HG03103 (cell line): ENCODE measurements at regions not wholly inside any gene's neighbourhood (a gene's known extent, or its start where the extent isn't known, plus 50 kb on each side); places are given as distances from the start of the nearest gene placed in this dataset.

Experiments
- ATAC-seq: cut with Tn5 transposase; IDR thresholded peaks from one replicate; pipeline ENCODE4 v1.9.1; 2021; ENCODE audit warnings: low read depth; ENCODE audit not compliant: unreplicated experiment

DNA sequence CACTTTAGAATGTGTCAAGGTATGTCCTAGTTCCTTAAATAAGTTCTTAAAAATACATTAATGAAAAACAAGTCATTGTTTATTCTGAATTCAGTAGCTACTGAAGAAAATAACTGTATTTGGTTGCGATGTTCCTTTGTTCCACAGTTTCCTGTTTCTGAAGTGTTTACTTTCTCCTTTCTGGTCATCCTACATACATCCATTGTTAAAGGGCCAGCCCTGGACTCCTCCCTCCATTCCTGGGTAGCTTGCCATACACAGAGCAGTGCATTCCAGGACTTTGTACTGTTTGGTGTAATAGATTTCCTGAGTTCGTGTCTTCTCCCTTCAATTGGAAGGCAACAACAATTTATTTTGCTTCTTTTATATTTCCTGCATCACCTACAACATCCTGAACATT is 845.4 kb upstream of the CXADR start:
- ATAC-seq = no peak

GRCh38 chr21:16674949-16675348 is 837.9 kb upstream of the CXADR start:
- ATAC-seq = no peak

DNA sequence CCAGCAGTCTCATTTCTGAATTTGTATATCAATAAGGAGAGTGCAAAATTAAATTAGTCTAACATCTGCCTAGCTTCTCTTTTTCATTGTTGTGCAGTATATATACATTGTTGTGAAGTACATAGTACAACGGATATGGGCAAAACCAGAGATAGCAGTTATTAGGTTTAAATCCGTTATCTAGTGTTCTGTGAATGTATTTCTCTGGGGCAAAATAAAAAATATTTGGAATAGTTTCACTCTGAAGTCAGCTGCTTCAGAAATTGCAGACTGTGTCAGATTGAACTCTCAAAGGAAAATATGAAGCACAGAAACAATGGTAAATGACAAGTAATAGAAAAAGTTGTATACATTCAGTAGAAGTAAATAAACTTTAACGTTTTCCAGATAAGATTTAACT is 836.5 kb upstream of the CXADR start:
- ATAC-seq = no peak

- ATAC-seq = no peak
These were observed 834.2 kb upstream of the CXADR start for GRCh38 chr21:16678429-16679160.

GRCh38 chr21:16695074-16695473 is 817.8 kb upstream of the CXADR start:
- ATAC-seq = no peak

- no peak for ATAC-seq
These were observed 805.6 kb upstream of the CXADR start for GRCh38 chr21:16707274-16707673.

- ATAC-seq = no peak
These were observed 804.6 kb upstream of the CXADR start for GRCh38 chr21:16708101-16708835.

DNA sequence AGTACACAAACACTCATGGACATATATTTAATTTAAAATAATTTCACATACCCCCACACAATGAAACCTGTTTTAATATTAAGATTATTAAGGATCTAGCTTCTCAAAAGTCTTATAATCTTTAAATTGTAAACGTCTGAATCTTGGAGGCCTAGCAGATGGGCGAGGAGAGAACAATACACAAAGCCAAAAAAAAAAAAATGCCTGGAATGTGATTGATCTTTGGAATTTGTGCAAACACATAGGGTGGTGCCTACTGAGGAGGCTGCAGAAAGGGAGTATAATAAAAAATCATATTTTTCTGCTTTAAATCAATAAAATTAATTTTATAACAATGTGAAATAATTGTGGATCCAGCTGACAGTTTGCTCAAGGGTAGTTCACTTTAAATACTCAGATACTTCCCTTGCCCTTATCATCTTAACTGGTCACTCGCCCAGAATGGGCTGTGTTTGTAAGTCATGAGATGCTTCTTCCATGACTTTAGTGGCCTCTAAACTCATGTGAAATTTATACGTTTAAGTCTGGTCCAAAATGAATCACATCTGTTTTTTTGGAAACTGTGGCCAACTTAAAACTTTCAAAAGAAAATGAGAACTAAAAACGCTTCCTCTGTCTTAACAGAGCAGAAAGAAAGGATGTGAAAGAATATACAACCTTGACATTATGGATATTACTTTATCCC is 802.8 kb upstream of the CXADR start:
- no peak for ATAC-seq

- no peak for ATAC-seq
These were observed 801.1 kb upstream of the CXADR start for GRCh38 chr21:16711757-16712156.

GRCh38 chr21:16713331-16714117 is 799.3 kb upstream of the CXADR start:
- no peak for ATAC-seq

GRCh38 chr21:16740511-16740910 is 772.3 kb upstream of the CXADR start:
- ATAC-seq = no peak

- no peak for ATAC-seq
These were observed 771.6 kb upstream of the CXADR start for GRCh38 chr21:16741141-16741665.

- ATAC-seq = no peak
These were observed 770.7 kb upstream of the CXADR start for GRCh38 chr21:16742131-16742641.

GRCh38 chr21:16742741-16743140 is 770.1 kb upstream of the CXADR start:
- no peak for ATAC-seq

- ATAC-seq = no peak
These were observed 769.5 kb upstream of the CXADR start for GRCh38 chr21:16743317-16743716.

- no peak for ATAC-seq
These were observed 761.9 kb upstream of the CXADR start for GRCh38 chr21:16750926-16751325.

DNA sequence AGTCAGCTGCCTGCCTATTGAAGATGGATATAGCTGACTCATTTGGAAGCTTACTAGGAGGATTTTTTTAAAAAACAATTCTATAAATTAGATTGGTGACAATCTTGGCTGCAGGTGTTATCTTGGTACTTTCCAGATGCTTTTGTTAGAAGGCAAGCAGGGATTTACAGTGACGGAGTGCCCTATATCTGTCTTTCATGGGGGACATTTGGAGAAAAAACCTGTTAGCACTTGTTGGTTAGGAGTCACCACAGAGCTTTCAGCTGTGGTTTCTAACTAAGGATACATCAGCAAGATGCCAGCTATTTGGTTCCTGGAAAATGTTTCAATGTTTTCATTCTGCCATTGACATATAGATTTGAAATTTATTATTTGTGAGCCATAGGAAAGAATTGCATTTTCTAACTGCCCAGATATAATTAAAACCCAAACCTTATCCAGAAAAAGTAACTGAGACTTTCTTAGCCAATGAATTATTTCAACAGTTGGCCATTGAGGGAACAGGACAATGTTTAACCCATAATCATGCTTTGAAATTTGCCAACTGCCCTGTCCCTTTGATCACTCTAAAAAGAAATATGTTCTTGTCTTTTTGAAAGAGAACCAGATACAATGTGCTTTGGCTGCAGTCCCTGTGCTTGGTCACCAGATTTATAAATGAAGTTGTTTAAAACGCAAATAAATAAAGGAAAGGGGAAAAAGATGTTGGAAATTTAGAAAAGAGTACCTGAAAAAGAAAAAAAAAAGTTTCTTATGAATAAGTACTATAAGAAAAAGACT is 761.0 kb upstream of the CXADR start:
- no peak for ATAC-seq

- ATAC-seq = no peak
These were observed 760.4 kb upstream of the CXADR start for GRCh38 chr21:16752475-16752857.

DNA sequence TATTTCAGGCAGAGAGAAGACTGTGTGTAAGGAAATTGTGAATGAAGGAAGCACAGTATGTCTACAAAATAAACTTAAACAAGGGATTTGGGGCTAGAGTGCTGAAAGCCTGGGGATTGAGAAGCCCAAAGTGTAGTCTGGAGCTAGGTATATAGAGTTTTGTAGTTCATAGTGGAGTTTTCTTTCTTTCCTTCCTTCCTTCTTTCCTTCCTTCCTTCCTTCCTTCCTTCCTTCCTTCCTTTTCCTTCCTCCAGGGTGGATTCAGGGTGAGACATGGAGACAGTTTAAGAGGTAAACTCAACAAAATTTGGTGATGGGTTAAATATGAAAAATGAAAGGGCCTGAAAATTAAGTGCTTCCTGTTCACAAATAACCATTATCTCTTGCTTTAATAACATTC is 757.8 kb upstream of the CXADR start:
- ATAC-seq = no peak

GRCh38 chr21:16767201-16767600 is 745.6 kb upstream of the CXADR start:
- ATAC-seq = no peak
